ENCODE measurements at regions not wholly inside any gene's neighbourhood (a gene's known extent, or its start where the extent isn't known, plus 50 kb on each side); places are given as distances from the start of the nearest gene placed in this dataset.

GRCh38 chr16:87000001-87000400 lies 317.2 kb downstream of the C16orf95 start:
- no peak for DNase-seq (ENCODE audit: low spot score)
- 23% methylated on average over 2 of the region's 2 CpGs for WGBS

GRCh38 chr16:87002717-87003413 lies 314.3 kb downstream of the C16orf95 start:
- Histone ChIP-seq H3K27me3 (ENCODE audit: control insufficient read depth in 4 of 4, insufficient read depth in 4 of 4, low read length in 3 of 4) (no peaks in the 10 kb centered on the region), H3K9ac (ENCODE audit: low read depth in 1 of 2, low read length in 2 of 2) (no peak overlapping the region), H3K9me3 (ENCODE audit: control insufficient read depth in 4 of 4, low read length in 3 of 4) (peaks cover 0 to 4% (median 0%) of the 10 kb centered on the region in 4 donors), H3K4me1 (ENCODE audit: control insufficient read depth in 4 of 4, insufficient read depth in 4 of 4, low read length in 3 of 4) (no peaks in the 10 kb centered on the region), H3K27ac (ENCODE audit: low read depth in 1 of 2, low read length in 2 of 2) (no peak overlapping the region), H3K4me3 (ENCODE audit: low read depth in 1 of 3, low read length in 3 of 3) (no peak overlapping the region), H3K36me3 (ENCODE audit: control insufficient read depth in 4 of 4, insufficient read depth in 3 of 4, low read depth in 1 of 4, low read length in 3 of 4) (no peaks in the 10 kb centered on the region)
- DNase-seq (ENCODE audit: low spot score), result no peak
- TF ChIP-seq HNF4A (conservative IDR thresholded peaks at IDR 0.05) (no peak), YY1 (IDR thresholded peaks at IDR 0.05) (no peak), JUND (IDR thresholded peaks at IDR 0.05) (no peak), RXRA (IDR thresholded peaks at IDR 0.05) (no peak), RAD21 (IDR thresholded peaks at IDR 0.05) (no peak), ATF3 (IDR thresholded peaks at IDR 0.05) (no peak), MAX (IDR thresholded peaks at IDR 0.05) (no peak), SP1 (IDR thresholded peaks at IDR 0.05) (no peak), REST (IDR thresholded peaks at IDR 0.05) (no peak), EGR1 (IDR thresholded peaks at IDR 0.05; ENCODE audit: low read depth in 2 of 2) (no peak)

More at GRCh38 chr16:87000001-87000400, 317.2 kb downstream of the C16orf95 start:
- Histone ChIP-seq H3K36me3 (ENCODE audit: control insufficient read depth in 4 of 4, insufficient read depth in 3 of 4, low read depth in 1 of 4, low read length in 3 of 4) (no peaks in the 10 kb centered on the region), H3K4me3 (ENCODE audit: low read depth in 1 of 3, low read length in 3 of 3) (no peak overlapping the region), H3K4me1 (ENCODE audit: control insufficient read depth in 4 of 4, insufficient read depth in 4 of 4, low read length in 3 of 4) (no peaks in the 10 kb centered on the region), H3K27ac (ENCODE audit: low read depth in 1 of 2, low read length in 2 of 2) (no peak overlapping the region), H3K9ac (ENCODE audit: low read depth in 1 of 2, low read length in 2 of 2) (no peak overlapping the region), H3K9me3 (ENCODE audit: control insufficient read depth in 4 of 4, low read length in 3 of 4) (peaks cover 0 to 2% (median 0%) of the 10 kb centered on the region in 4 donors), H3K27me3 (ENCODE audit: control insufficient read depth in 4 of 4, insufficient read depth in 4 of 4, low read length in 3 of 4) (peaks cover 0 to 5% (median 0%) of the 10 kb centered on the region in 4 donors)
- TF ChIP-seq ZBTB33 (IDR thresholded peaks at IDR 0.05) (no peak), FOXA2 (IDR thresholded peaks at IDR 0.05) (no peak), ATF3 (IDR thresholded peaks at IDR 0.05) (no peak), HNF4A (conservative IDR thresholded peaks at IDR 0.05) (no peak), EGR1 (IDR thresholded peaks at IDR 0.05; ENCODE audit: low read depth in 2 of 2) (no peak), SP1 (IDR thresholded peaks at IDR 0.05) (no peak), GABPA (IDR thresholded peaks at IDR 0.05 in 1 of 2, conservative IDR thresholded peaks at IDR 0.05 in 1 of 2) (no peak), HNF4G (IDR thresholded peaks at IDR 0.05) (no peak), MAX (IDR thresholded peaks at IDR 0.05) (no peak), FOXA1 (IDR thresholded peaks at IDR 0.05) (no peak), NR2F2 (IDR thresholded peaks at IDR 0.05) (no peak), CTCF (IDR thresholded peaks at IDR 0.05; ENCODE audit: low read depth, low read length, missing input control) (no peak), TAF1 (conservative IDR thresholded peaks at IDR 0.05) (no peak), YY1 (IDR thresholded peaks at IDR 0.05) (no peak), RAD21 (IDR thresholded peaks at IDR 0.05) (no peak)

All from liver (tissue), 8 donors.